HCT116 (cell line): ENCODE measurements at regions not wholly inside any gene's neighbourhood (a gene's known extent, or its start where the extent isn't known, plus 50 kb on each side); places are given as distances from the start of the nearest gene placed in this dataset.
"Not testable (repeated sequence)": the region's sequence is repeated elsewhere in the genome, so short reads cannot be mapped to it uniquely, and the experiment has no call there.

Experiments used
- ATF3 ChIP-seq: IDR thresholded peaks from 2 replicates; pipeline ENCODE4 v1.6.1; 2012
- CEBPB ChIP-seq: IDR thresholded peaks from 2 replicates; pipeline ENCODE4 v1.6.1; 2012; ENCODE audit warnings: low read depth
- CTCF ChIP-seq, 3 experiments: fragments of 200-600 bp in 1 of 3; sonication (generic) in 1 of 3; IDR thresholded peaks in 2 of 3; conservative IDR thresholded peaks in 1 of 3; 2 replicates each; pipeline ENCODE4 v1.5.1; 2012 to 2017; ENCODE audit warnings: low read depth in 2 of 3, low read length in 2 of 3, antibody characterized with exemption in 1 of 3, borderline replicate concordance in 1 of 3, control low read depth in 1 of 3, mild to moderate bottlenecking in 1 of 3, mixed read lengths in 1 of 3, mixed run types in 1 of 3, moderate library complexity in 1 of 3; ENCODE audit not compliant: insufficient read depth in 1 of 3
- EZH2 ChIP-seq: fragments of 200-600 bp; sonication (generic); IDR thresholded peaks from 2 replicates; pipeline ENCODE4 v1.6.1; 2017; ENCODE audit warnings: antibody characterized with exemption, mixed run types
- EZH2phosphoT487 ChIP-seq: fragments of 200-600 bp; IDR thresholded peaks from 2 replicates; pipeline ENCODE4 v1.6.1; 2018; ENCODE audit warnings: antibody characterized with exemption, borderline replicate concordance
- MAX ChIP-seq: IDR thresholded peaks from 2 replicates; pipeline ENCODE4 v1.6.1; 2012
- POLR2A ChIP-seq: IDR thresholded peaks from 2 replicates; pipeline ENCODE4 v1.7.0; 2011; ENCODE audit warnings: borderline replicate concordance; ENCODE audit not compliant: insufficient read depth, insufficient read length; ENCODE audit errors: extremely low read depth
- POLR2AphosphoS5 ChIP-seq: IDR thresholded peaks from 2 replicates; pipeline ENCODE4 v1.6.1; 2011; ENCODE audit warnings: mild to moderate bottlenecking, low read depth, low read length, moderate library complexity
- REST ChIP-seq: IDR thresholded peaks from 2 replicates; pipeline ENCODE4 v1.6.1; 2012; ENCODE audit warnings: low read depth
- SP1 ChIP-seq: IDR thresholded peaks from 2 replicates; pipeline ENCODE4 v1.6.1; 2012; ENCODE audit warnings: low read depth
- YY1 ChIP-seq: IDR thresholded peaks from 2 replicates; pipeline ENCODE4 v1.6.1; 2011; ENCODE audit warnings: low read length, low read depth, moderate library complexity, mild to moderate bottlenecking; ENCODE audit not compliant: insufficient replicate concordance; ENCODE audit errors: extremely low read depth
- ZFX ChIP-seq: fragments of 450-650 bp; IDR thresholded peaks from 2 replicates; pipeline ENCODE4 v1.6.1; 2017
- ZNF274 ChIP-seq: fragments of 200-500 bp; sonication (Bioruptor generic); IDR thresholded peaks from 2 replicates; pipeline ENCODE4 v1.6.1; 2014; ENCODE audit warnings: mild to moderate bottlenecking, low read depth, low read length, inconsistent platforms

GRCh38 chr16:88198457-88199295 lies 184.1 kb upstream of the ZNF469 start:
- not testable (repeated sequence) for TF ChIP-seq CTCF (IDR thresholded peaks at IDR 0.05 in 2 of 3, conservative IDR thresholded peaks at IDR 0.05 in 1 of 3; ENCODE audit: borderline replicate concordance in 1 of 3, insufficient read depth in 1 of 3, low read depth in 2 of 3, low read length in 2 of 3); SP1; POLR2A; CEBPB; YY1; EZH2; MAX; POLR2AphosphoS5; ZFX; EZH2phosphoT487; ZNF274; ATF3; REST
